BE2C (cell line): ENCODE measurements at regions not wholly inside any gene's neighbourhood (a gene's known extent, or its start where the extent isn't known, plus 50 kb on each side); places are given as distances from the start of the nearest gene placed in this dataset.

ENCODE experiments used
- DNase-seq: peaks from one replicate; pipeline ENCODE4 v3.0.0-alpha.2; 2020
- H3K27me3 ChIP-seq: fragments of 250-450 bp; sonication (Bioruptor Pico); 2 replicates; pipeline ENCODE4 v1.5.1; 2020; ENCODE audit warnings: mild to moderate bottlenecking
- H3K36me3 ChIP-seq: fragments of 250-450 bp; sonication (Bioruptor Pico); 2 replicates; pipeline ENCODE4 v1.5.1; 2020; ENCODE audit warnings: mild to moderate bottlenecking
- H3K4me1 ChIP-seq: fragments of 250-450 bp; sonication (Bioruptor Pico); 2 replicates; pipeline ENCODE4 v1.5.1; 2020
- H3K4me3 ChIP-seq: 2 replicates; pipeline ENCODE4 v1.5.1; 2011; ENCODE audit warnings: low read depth, low read length
- H3K9me3 ChIP-seq: fragments of 250-450 bp; sonication (Bioruptor Pico); 2 replicates; pipeline ENCODE4 v1.5.1; 2020
- TF ChIP-seq, protein P1 (sequence below): IDR thresholded peaks from 2 replicates; pipeline ENCODE4 v1.5.1; 2012; ENCODE audit warnings: mild to moderate bottlenecking, low read depth, low read length

GRCh38 chr14:98551028-98551427, 721.0 kb downstream of the BCL11B start:
- H3K27me3 ChIP-seq: no peaks in the 10 kb centered on the region
- TF ChIP-seq, protein P1, sequence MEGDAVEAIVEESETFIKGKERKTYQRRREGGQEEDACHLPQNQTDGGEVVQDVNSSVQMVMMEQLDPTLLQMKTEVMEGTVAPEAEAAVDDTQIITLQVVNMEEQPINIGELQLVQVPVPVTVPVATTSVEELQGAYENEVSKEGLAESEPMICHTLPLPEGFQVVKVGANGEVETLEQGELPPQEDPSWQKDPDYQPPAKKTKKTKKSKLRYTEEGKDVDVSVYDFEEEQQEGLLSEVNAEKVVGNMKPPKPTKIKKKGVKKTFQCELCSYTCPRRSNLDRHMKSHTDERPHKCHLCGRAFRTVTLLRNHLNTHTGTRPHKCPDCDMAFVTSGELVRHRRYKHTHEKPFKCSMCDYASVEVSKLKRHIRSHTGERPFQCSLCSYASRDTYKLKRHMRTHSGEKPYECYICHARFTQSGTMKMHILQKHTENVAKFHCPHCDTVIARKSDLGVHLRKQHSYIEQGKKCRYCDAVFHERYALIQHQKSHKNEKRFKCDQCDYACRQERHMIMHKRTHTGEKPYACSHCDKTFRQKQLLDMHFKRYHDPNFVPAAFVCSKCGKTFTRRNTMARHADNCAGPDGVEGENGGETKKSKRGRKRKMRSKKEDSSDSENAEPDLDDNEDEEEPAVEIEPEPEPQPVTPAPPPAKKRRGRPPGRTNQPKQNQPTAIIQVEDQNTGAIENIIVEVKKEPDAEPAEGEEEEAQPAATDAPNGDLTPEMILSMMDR: no peak
- H3K4me3 ChIP-seq: no peak overlapping the region
- no peak for DNase-seq
- no peaks in the 10 kb centered on the region; the same call in 1 of the 2 replicates for H3K9me3 ChIP-seq
- H3K36me3 ChIP-seq: no peaks in the 10 kb centered on the region
- no peaks in the 10 kb centered on the region for H3K4me1 ChIP-seq

- TF ChIP-seq, protein P1: no peak
- H3K4me1 ChIP-seq: no peaks in the 10 kb centered on the region
Observed at GRCh38 chr14:98555440-98555839, 716.6 kb downstream of the BCL11B start.

GRCh38 chr14:98564006-98564405, 708.0 kb downstream of the BCL11B start:
- no peak for DNase-seq
- H3K9me3 ChIP-seq: no peaks in the 10 kb centered on the region
- TF ChIP-seq, protein P1: no peak
- no peaks in the 10 kb centered on the region for H3K36me3 ChIP-seq
- no peaks in the 10 kb centered on the region for H3K27me3 ChIP-seq
- H3K4me1 ChIP-seq: no peaks in the 10 kb centered on the region
- no peak overlapping the region for H3K4me3 ChIP-seq

More at GRCh38 chr14:98555440-98555839, 716.6 kb downstream of the BCL11B start:
- DNase-seq: no peak
- no peak overlapping the region for H3K4me3 ChIP-seq
- H3K27me3 ChIP-seq: no peaks in the 10 kb centered on the region
- no peaks in the 10 kb centered on the region; the same call in 1 of the 2 replicates for H3K9me3 ChIP-seq
- no peaks in the 10 kb centered on the region for H3K36me3 ChIP-seq

DNA sequence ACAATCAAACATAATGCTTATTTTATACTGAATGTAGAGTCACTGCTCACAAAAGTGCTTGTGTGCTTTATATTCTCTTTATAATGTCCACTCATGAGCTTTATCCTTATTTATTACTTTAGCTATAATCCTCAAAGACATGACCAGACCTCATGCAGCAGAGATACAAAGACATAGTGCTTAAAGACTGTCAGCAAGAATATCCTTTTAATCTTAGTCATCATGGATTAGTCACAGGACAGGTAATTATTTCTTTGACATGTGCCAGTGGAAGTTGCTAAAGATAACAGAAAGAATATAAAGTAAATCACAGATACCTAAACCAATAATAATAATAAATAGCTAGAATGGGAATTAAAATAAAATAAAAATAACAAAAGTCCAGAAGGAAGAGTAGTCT, 707.5 kb downstream of the BCL11B start:
- TF ChIP-seq, protein P1: no peak
- Histone ChIP-seq H3K4me1 (no peaks in the 10 kb centered on the region), H3K36me3 (no peaks in the 10 kb centered on the region), H3K9me3 (no peaks in the 10 kb centered on the region), H3K27me3 (no peaks in the 10 kb centered on the region), H3K4me3 (no peak overlapping the region)
- DNase-seq: no peak

- H3K9me3 ChIP-seq: no peaks in the 10 kb centered on the region
- H3K27me3 ChIP-seq: no peaks in the 10 kb centered on the region
- DNase-seq: no peak
- no peak overlapping the region for H3K4me3 ChIP-seq
- H3K4me1 ChIP-seq: no peaks in the 10 kb centered on the region
- TF ChIP-seq, protein P1: no peak
- no peaks in the 10 kb centered on the region for H3K36me3 ChIP-seq
Observed at GRCh38 chr14:98571104-98571503, 700.9 kb downstream of the BCL11B start.

DNA sequence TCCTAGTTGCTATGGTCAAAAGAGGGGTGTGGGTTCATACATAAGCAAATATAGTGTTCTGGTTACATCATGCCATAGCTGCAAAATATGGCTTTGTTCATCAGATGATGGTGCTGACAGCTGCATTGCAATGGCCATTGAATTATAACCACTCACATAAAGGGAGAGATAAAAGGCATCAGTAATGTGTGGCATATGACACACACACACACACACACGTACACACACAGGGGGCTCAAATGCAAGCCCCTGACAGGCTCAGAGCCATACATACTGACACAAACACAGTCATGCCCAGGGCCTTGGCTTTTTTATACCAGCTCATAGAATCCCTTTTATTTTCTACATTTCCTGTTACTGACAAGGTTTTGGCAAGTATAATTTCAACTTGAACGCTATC, 698.9 kb downstream of the BCL11B start:
- H3K36me3 ChIP-seq: no peaks in the 10 kb centered on the region
- DNase-seq: no peak
- TF ChIP-seq, protein P1: no peak
- H3K27me3 ChIP-seq: no peaks in the 10 kb centered on the region
- no peaks in the 10 kb centered on the region for H3K9me3 ChIP-seq
- no peak overlapping the region for H3K4me3 ChIP-seq
- H3K4me1 ChIP-seq: no peaks in the 10 kb centered on the region
